Spleen (tissue), 7 donors: ENCODE measurements at regions not wholly inside any gene's neighbourhood (a gene's known extent, or its start where the extent isn't known, plus 50 kb on each side); places are given as distances from the start of the nearest gene placed in this dataset.

Experiments
- CTCF ChIP-seq, 11 experiments: fragments of 200-600 bp in 7 of 11; fragments of 450-650 bp in 4 of 11; sonication (generic) in 4 of 11; IDR thresholded peaks in 8 of 11; conservative IDR thresholded peaks in 3 of 11; 1 replicate in 7 of 11; 2 replicates in 4 of 11; pipeline versions ENCODE4 v1.4.0 to v1.8.0; 2016 to 2021; ENCODE audit warnings: antibody characterized with exemption in 11 of 11, inconsistent platforms in 4 of 11, mild to moderate bottlenecking in 1 of 11
- POLR2AphosphoS5 ChIP-seq, 3 donors: sonication (generic); formaldehyde crosslinking; IDR thresholded peaks; one replicate each; pipeline ENCODE4 v1.5.1; 2017; ENCODE audit warnings: antibody characterized with exemption in 3 of 3
- donor health status: DM: no; HTN: no; CAD: no; lungs with moderate emphysema.
- donor health status: DM: no; HTN: no; CAD: no.
- donor health status: DM: no; HTN: no; CAD: no.

DNA sequence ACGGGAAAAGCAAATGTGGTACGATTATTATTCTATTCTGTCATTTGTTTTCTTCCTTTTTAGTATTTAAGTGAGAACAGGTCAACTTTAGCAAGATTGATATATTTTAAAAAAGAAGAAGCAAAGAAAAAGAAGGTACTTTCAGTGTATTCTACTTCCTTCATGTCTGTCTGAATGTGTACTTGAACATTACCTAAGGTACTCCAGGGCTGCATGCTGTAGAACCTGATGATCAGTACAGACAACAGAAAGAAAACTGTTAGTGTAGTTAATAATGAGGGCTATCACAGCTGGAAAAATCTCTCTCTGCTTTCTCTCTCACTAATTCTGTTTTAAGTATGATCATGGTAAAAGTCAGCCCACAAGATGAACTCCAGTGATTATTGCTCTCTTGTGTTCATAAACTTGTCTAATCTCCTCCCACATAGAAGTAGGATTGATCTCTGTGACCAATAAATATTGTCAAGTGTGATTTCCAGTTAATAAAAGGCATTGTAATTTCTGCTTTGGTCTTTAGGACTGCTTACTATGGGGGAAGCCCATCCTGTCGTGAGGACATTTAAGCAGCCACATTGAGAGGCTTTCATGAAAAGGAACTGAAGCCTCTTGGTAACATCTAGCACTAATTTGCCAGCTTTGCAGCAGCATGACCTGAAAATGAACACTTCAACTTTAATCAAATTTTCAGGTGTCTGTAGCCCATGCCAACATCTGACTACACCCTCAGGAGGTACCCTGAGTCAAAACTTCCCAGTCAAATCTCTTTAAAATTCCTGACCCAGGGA, 864.0 kb upstream of the ACO1 start:
- TF ChIP-seq CTCF (IDR thresholded peaks at IDR 0.05 in 8 of 11, conservative IDR thresholded peaks at IDR 0.05 in 3 of 11) (no peak), POLR2AphosphoS5 (IDR thresholded peaks at IDR 0.05) (no peak)
